GM12892 (cell line): ENCODE measurements at regions not wholly inside any gene's neighbourhood (a gene's known extent, or its start where the extent isn't known, plus 50 kb on each side); places are given as distances from the start of the nearest gene placed in this dataset.

Experiments
- POLR2A ChIP-seq: IDR thresholded peaks from 2 replicates; pipeline ENCODE4 v1.6.1; 2011; ENCODE audit warnings: low read depth, low read length, control low read depth
- POLR2AphosphoS5 ChIP-seq: IDR thresholded peaks from 2 replicates; pipeline ENCODE4 v1.6.1; 2011; ENCODE audit warnings: low read depth, low read length, control low read depth
- TAF1 ChIP-seq: IDR thresholded peaks from 2 replicates; pipeline ENCODE4 v1.6.1; 2011; ENCODE audit warnings: low read depth, mild to moderate bottlenecking, control low read depth, low read length, borderline replicate concordance

GRCh38 chr2:130289780-130290179, 52.9 kb upstream of the IMP4 start:
- TF ChIP-seq POLR2AphosphoS5 (no peak), TAF1 (no peak), POLR2A (no peak)
